WTC11 (cell line): ENCODE measurements at regions not wholly inside any gene's neighbourhood (a gene's known extent, or its start where the extent isn't known, plus 50 kb on each side); places are given as distances from the start of the nearest gene placed in this dataset.

Experiments used
- ATF3 ChIP-seq: sonication (generic); formaldehyde crosslinking; conservative IDR thresholded peaks from 2 replicates; pipeline ENCODE4 v1.8.1; 2022; ENCODE audit warnings: mild to moderate bottlenecking, missing genetic modification reagents
- ATF6 ChIP-seq: sonication (generic); formaldehyde crosslinking; IDR thresholded peaks from 2 replicates; pipeline ENCODE4 v1.8.1; 2023; ENCODE audit warnings: mild to moderate bottlenecking, missing genetic modification reagents
- CREB1 ChIP-seq: sonication (generic); formaldehyde crosslinking; IDR thresholded peaks from 2 replicates; pipeline ENCODE4 v1.8.0; 2023; ENCODE audit warnings: mild to moderate bottlenecking, missing genetic modification reagents
- CTCF ChIP-seq: fragments of 200-600 bp; IDR thresholded peaks from 2 replicates; pipeline ENCODE4 v1.8.0; 2022; ENCODE audit warnings: antibody characterized with exemption
- KAT7 ChIP-seq: sonication (generic); formaldehyde crosslinking; IDR thresholded peaks from 2 replicates; pipeline ENCODE4 v1.8.1; 2023; ENCODE audit warnings: missing genetic modification reagents, mild to moderate bottlenecking, borderline replicate concordance

GRCh38 chr3:28743271-28743670 is 394.6 kb upstream of the AZI2 start:
- no peak for TF ChIP-seq ATF3
- no peak for TF ChIP-seq CTCF
- TF ChIP-seq CREB1 (CRISPR knock-in tag), result no peak
- no peak for TF ChIP-seq KAT7 (CRISPR knock-in tag)
- no peak for TF ChIP-seq ATF6 (CRISPR knock-in tag)
